HFF-Myc (cell line): ENCODE measurements at regions not wholly inside any gene's neighbourhood (a gene's known extent, or its start where the extent isn't known, plus 50 kb on each side); places are given as distances from the start of the nearest gene placed in this dataset.

Experiments
- DNase-seq: peaks from one replicate; pipeline ENCODE4 v3.0.0-alpha.2; 2011; ENCODE audit warnings: low read depth; ENCODE audit errors: extremely low read depth
- H3K4me3 ChIP-seq: replicated peaks from 2 replicates; pipeline ENCODE4 v1.5.1; 2011; ENCODE audit warnings: low read depth, mild to moderate bottlenecking, control low read depth, low read length
- CTCF ChIP-seq: IDR thresholded peaks from 2 replicates; pipeline ENCODE4 v1.5.1; 2012; ENCODE audit warnings: mild to moderate bottlenecking, low read depth, low read length, control low read depth; ENCODE audit errors: missing control alignments

DNA sequence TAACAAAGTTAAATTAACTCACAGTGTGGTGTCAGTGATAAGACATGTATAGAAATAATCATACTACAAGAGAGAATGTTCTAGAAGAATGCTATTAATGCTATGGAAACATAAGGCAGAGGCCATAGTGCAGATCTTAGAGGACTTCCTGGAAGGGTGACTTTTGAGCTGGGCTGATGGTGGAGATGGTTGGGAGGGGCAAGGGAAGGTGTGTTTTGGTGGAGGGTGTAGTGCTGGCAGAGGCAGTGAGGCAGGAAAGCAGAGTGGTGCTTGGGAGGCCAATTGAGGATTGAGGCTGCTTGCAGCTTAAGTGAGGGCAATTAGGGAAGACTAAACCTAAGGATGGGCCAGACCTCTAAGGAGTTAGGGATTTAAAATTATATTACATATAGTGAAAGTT lies 58.5 kb upstream of the FNDC1 start:
- TF ChIP-seq CTCF: no peak
- H3K4me3 ChIP-seq: no peak overlapping the region
- DNase-seq: no peak

DNA sequence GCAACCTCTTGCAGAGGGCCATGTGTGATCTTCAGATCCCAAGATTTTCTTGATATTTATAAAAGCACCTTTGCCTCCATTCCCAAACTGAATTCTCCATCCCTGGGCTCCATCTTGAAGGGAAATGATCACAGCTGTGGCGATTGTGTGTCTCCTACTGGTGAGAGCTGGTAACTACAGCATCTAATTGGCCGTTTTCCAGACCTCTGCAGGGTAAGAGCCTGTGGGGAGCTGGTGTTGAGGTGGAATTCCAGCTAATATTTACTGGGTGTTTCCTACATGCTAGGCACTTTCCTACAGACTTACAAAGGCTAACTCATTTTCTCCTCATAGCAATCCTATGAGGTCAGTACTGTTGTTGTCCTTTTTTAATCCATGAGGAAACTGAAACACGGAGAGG lies 59.2 kb upstream of the FNDC1 start:
- peak; percentile 43 for DNase-seq
- peak; percentile 72 for TF ChIP-seq CTCF

DNA sequence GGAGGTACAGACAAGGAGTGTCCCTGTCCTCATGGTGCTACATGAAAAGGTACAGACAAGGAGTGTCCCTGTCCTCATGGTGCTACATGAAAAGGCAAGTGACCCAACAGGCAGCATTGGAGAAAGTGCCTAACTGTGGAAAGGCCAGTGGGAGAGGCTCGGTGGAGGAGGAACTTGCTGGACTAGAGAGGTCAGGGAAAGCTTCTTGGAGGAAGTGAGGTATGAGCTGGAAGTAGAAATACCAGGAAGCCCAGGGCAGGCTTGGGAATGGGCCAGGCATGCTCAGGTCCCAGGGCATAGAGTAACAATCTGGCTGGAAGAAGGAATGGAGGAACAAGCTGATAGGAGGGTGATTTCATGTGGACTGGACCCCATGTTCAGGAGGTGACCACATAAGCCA lies 59.8 kb upstream of the FNDC1 start:
- no peak for TF ChIP-seq CTCF
- no peak overlapping the region for H3K4me3 ChIP-seq
- DNase-seq: no peak

More for the DNA sequence above, 59.2 kb upstream of the FNDC1 start:
- H3K4me3 ChIP-seq: no peak overlapping the region

DNA sequence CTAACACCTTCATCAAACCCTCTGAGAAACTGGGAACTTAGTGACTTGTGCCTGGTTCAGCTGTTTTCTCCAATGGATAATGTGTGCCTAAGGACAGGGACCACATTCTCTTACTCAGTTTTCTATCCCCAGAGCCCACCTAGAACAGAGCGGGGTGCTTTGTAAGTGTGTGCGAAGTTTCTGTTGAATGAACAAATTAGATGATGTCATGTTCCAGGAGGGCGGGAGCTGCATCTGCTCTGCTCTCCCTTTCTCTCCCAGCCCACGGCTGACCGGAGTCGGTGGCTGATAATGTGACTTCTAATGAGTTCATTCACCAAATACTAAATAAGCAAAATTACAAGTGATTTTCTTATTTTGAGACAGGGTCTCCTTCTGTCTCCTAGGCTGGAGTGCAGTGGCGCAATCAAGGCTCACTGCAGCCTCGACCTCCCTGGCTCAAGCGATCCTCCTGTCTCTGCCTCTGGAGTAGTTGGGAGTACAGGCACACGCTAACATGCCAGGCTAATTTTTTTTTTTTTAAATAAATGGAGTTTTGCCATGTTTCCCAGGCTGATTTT lies 60.7 kb upstream of the FNDC1 start:
- DNase-seq: no peak
- no peak overlapping the region for H3K4me3 ChIP-seq
- no peak for TF ChIP-seq CTCF

DNA sequence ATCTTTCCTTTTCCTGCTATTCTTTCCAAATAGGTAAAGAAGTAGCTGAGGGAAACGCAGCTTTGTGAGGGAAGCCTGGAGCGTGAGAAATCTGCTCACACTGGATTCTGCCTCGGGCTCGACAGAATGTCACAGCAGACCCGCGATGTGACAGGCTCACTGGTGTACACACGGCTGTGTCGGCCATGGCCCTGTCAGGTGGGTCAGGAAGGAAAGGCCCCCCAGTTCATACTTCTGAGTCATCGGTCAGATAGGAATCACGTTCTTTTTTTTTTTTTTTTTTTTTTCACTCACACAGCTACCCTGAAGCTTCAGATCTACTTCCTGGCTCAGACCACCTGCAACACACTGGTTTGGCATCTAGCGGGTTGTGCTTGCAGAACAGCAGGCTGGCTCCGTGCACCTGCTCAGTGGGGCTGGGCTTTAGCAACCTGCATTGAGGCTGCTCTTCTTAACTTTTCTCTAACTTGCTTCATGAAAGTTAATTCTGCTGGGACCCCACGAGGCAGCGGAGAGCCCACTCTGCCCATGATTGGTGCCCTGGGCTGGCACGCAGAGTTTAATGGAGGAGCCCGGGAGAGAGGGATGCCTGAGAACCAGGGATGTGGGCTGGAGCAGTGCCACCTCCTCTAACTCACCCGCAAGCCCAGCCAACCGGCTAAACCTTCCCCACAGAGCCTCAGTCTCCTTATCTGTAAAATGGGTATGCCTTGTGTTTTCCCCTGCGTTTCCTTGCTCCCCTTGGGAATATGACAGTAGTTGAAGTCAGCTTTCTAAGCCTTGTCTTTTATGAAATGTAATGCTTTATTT lies 61.5 kb upstream of the FNDC1 start:
- DNase-seq: no peak
- H3K4me3 ChIP-seq: no peak overlapping the region

GRCh38 chr6:159106627-159107241 lies 61.9 kb upstream of the TAGAP start:
- no peak for DNase-seq
- no peak overlapping the region for H3K4me3 ChIP-seq
- no peak for TF ChIP-seq CTCF

More for the DNA sequence above, 61.5 kb upstream of the FNDC1 start:
- TF ChIP-seq CTCF: no peak
